Ovary (tissue), 7 donors: ENCODE measurements at regions not wholly inside any gene's neighbourhood (a gene's known extent, or its start where the extent isn't known, plus 50 kb on each side); places are given as distances from the start of the nearest gene placed in this dataset.

Experiments used
- DNase-seq, 5 donors: peaks; one replicate each; pipeline ENCODE4 v3.0.0-alpha.2; 2019 to 2020
- H3K27ac ChIP-seq, 2 donors: fragments of 200-600 bp; one replicate each; pipeline versions ENCODE4 v1.5.1 to v1.8.0; 2019 to 2022
- H3K27me3 ChIP-seq: fragments of 200-600 bp; one replicate; pipeline ENCODE4 v1.8.0; 2022
- H3K36me3 ChIP-seq: fragments of 200-600 bp; sonication (generic); one replicate; pipeline ENCODE4 v1.5.1; 2019
- H3K4me1 ChIP-seq: one replicate; pipeline ENCODE4 v1.8.1; 2013; ENCODE audit warnings: mild to moderate bottlenecking, moderate library complexity; ENCODE audit not compliant: insufficient read depth
- H3K4me3 ChIP-seq: fragments of 200-600 bp; sonication (generic); one replicate; pipeline ENCODE4 v1.5.1; 2017
- H3K9me3 ChIP-seq, 2 donors: fragments of 200-600 bp in 1 of 2; sonication (generic) in 1 of 2; one replicate each; pipeline versions ENCODE4 v1.5.1 to v1.8.1; 2013 to 2019; ENCODE audit warnings: mild to moderate bottlenecking in 1 of 2, moderate library complexity in 1 of 2
- EP300 ChIP-seq: sonication (generic); formaldehyde crosslinking; IDR thresholded peaks from one replicate; pipeline ENCODE4 v1.6.1; 2017; ENCODE audit warnings: antibody characterized with exemption
- POLR2A ChIP-seq: fragments of 450-650 bp; IDR thresholded peaks from one replicate; pipeline ENCODE4 v1.6.1; 2017; ENCODE audit warnings: antibody characterized with exemption, mild to moderate bottlenecking, moderate library complexity
- WGBS, 3 donors: extraction: QIAGEN DNeasy Blood & Tissue Kit in 1 of 3; methylation state at CpG; one replicate each; pipeline versions ENCODE4 v1.1.5 to v1.1.7; 2013 to 2017; 5-methylcytosine and 5-hydroxymethylcytosine counted together
- intact Hi-C, 4 donors: fragments of 100-400 bp; cut with DNase I; formaldehyde crosslinking; loops; one replicate each; pipeline versions ENCODE4 v1.11.0 to v1.15.1; 2022 to 2023
- TF ChIP-seq, protein P1 (sequence below), 3 donors: fragments of 450-650 bp in 2 of 3; fragments of 200-600 bp in 1 of 3; IDR thresholded peaks; one replicate each; pipeline versions ENCODE4 v1.5.1 to v1.8.0; 2016 to 2022; ENCODE audit warnings: antibody characterized with exemption in 3 of 3, mild to moderate bottlenecking in 1 of 3
- donor health status: DM: no; HTN: no; CAD: no; lungs with moderate emphysema.
- donor health status: DM: no; HTN: no; CAD: no.
- donor health status: Bipolar disorder and iron deficiency.
- donor health status: DM: no; HTN: no; CAD: no.
- donor health status: DM: yes; HTN: yes; CAD: no.

- Histone ChIP-seq H3K4me1 (peaks cover 2% of the 10 kb centered on the region), H3K9me3 (no peaks in the 10 kb centered on the region), H3K36me3 (no peaks in the 10 kb centered on the region), H3K4me3 (no peak overlapping the region), H3K27ac (no peak overlapping the region), H3K27me3 (no peaks in the 10 kb centered on the region)
- DNase-seq = no peak
- intact Hi-C loops = no loop called here
- 21 to 35% (median 26%) methylated on average over 14 of the region's 14 CpGs for WGBS, 3 donors
- TF ChIP-seq, protein P1, sequence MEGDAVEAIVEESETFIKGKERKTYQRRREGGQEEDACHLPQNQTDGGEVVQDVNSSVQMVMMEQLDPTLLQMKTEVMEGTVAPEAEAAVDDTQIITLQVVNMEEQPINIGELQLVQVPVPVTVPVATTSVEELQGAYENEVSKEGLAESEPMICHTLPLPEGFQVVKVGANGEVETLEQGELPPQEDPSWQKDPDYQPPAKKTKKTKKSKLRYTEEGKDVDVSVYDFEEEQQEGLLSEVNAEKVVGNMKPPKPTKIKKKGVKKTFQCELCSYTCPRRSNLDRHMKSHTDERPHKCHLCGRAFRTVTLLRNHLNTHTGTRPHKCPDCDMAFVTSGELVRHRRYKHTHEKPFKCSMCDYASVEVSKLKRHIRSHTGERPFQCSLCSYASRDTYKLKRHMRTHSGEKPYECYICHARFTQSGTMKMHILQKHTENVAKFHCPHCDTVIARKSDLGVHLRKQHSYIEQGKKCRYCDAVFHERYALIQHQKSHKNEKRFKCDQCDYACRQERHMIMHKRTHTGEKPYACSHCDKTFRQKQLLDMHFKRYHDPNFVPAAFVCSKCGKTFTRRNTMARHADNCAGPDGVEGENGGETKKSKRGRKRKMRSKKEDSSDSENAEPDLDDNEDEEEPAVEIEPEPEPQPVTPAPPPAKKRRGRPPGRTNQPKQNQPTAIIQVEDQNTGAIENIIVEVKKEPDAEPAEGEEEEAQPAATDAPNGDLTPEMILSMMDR (IDR thresholded peaks at IDR 0.05) = no peak
- TF ChIP-seq EP300 = no peak
- no peak for TF ChIP-seq POLR2A
Observed at GRCh38 chr19:34066007-34066643, 106.2 kb upstream of the LSM14A start.

GRCh38 chr19:34067861-34068271 is 104.4 kb upstream of the LSM14A start:
- TF ChIP-seq EP300 = no peak
- TF ChIP-seq POLR2A = no peak
- TF ChIP-seq, protein P1 (IDR thresholded peaks at IDR 0.05) = no peak
- no peaks in the 10 kb centered on the region for H3K27me3 ChIP-seq
- no peaks in the 10 kb centered on the region for H3K36me3 ChIP-seq
- no peak overlapping the region for H3K4me3 ChIP-seq
- WGBS, 3 donors = 47 to 59% (median 56%) methylated on average over 7 of the region's 7 CpGs
- H3K4me1 ChIP-seq = peaks cover 2% of the 10 kb centered on the region
- no peaks in the 10 kb centered on the region for H3K9me3 ChIP-seq
- DNase-seq = no peak
- H3K27ac ChIP-seq = no peak overlapping the region
- intact Hi-C loops = no loop called here

- Histone ChIP-seq H3K36me3 (no peaks in the 10 kb centered on the region), H3K27me3 (no peaks in the 10 kb centered on the region), H3K9me3 (no peaks in the 10 kb centered on the region), H3K4me3 (no peak overlapping the region), H3K4me1 (peaks cover 1% of the 10 kb centered on the region), H3K27ac (no peak overlapping the region)
- WGBS, 3 donors = 3 to 18% (median 9%) methylated on average over 3 of the region's 3 CpGs
- no peak for DNase-seq
- intact Hi-C loops = no loop called here
- TF ChIP-seq EP300 (no peak), POLR2A (no peak)
- TF ChIP-seq, protein P1 (IDR thresholded peaks at IDR 0.05) = no peak
Observed at GRCh38 chr19:34075661-34076091, 96.6 kb upstream of the LSM14A start.

DNA sequence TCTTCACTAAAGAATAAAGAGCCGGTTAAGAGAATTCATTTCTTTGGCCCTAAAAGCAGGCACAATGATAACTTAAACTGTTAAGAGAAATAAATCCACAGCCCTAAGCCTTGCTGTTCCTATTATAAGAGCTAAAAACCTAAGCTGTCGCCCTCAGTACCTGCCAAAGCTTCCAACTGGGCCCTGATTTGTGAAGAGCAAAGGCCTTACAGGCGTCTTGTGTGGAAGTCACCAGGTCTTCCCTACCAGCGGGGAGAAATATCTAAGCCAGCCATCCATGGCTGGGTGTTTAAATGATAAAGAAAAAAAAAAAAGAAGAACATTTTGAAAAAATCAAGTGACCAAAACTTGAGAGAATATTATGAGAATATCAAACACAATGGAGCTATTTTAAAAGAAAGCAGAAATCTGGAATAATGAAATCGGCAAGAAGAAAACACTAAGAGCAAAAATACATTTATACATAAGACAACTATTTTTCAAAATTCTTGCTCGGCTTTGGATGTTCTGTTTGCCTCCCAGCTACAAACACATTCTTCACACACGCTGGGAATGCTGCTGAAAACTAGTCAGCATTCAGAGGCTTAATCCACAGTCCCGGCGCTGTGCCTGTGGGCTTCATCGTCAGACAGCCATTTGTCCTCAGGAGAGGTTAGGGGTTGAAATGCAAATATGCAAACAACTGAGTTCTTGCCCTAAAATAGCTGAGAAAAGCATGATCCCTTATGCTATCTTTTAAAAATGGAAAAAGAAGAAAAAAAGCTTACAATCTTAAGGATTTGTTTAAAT is 89.8 kb upstream of the LSM14A start:
- WGBS, 3 donors = 18 to 28% (median 23%) methylated on average over 10 of the region's 10 CpGs
- TF ChIP-seq, protein P1 (IDR thresholded peaks at IDR 0.05) = no peak
- TF ChIP-seq EP300 (no peak), POLR2A (no peak)
- intact Hi-C loops = no loop called here
- Histone ChIP-seq H3K27me3 (no peaks in the 10 kb centered on the region), H3K9me3 (no peaks in the 10 kb centered on the region), H3K4me1 (peaks cover 6% of the 10 kb centered on the region), H3K36me3 (no peaks in the 10 kb centered on the region), H3K27ac (peak overlapping the region in 1 of 2 donors; percentile 26), H3K4me3 (no peak overlapping the region)
- peak; percentile 30 to 70 (median 43) for DNase-seq
